HG03108 (cell line): ENCODE measurements at regions not wholly inside any gene's neighbourhood (a gene's known extent, or its start where the extent isn't known, plus 50 kb on each side); places are given as distances from the start of the nearest gene placed in this dataset.

Experiments used
- ATAC-seq: cut with Tn5 transposase; IDR thresholded peaks from one replicate; pipeline ENCODE4 v1.9.1; 2021; ENCODE audit warnings: moderate library complexity; ENCODE audit not compliant: unreplicated experiment

- no peak for ATAC-seq
Measured at GRCh38 chr3:66165660-66166059, 55.1 kb upstream of the SLC25A26 start.

GRCh38 chr3:66164155-66164554 lies 56.6 kb upstream of the SLC25A26 start:
- no peak for ATAC-seq

- ATAC-seq = no peak
Measured at GRCh38 chr3:66163222-66163621, 57.6 kb upstream of the SLC25A26 start.

- no peak for ATAC-seq
Measured at GRCh38 chr3:66162766-66163165, 58.0 kb upstream of the SLC25A26 start.

- no peak for ATAC-seq
Measured at GRCh38 chr3:66158933-66159683, 61.7 kb upstream of the SLC25A26 start.

GRCh38 chr3:66154444-66154861 lies 66.3 kb upstream of the SLC25A26 start:
- ATAC-seq = no peak

GRCh38 chr3:66153481-66154443 lies 67.0 kb upstream of the SLC25A26 start:
- ATAC-seq = no peak

- no peak for ATAC-seq
Measured at GRCh38 chr3:66152336-66152735, 68.5 kb upstream of the SLC25A26 start.

- ATAC-seq = no peak
Measured at GRCh38 chr3:66150977-66151376, 69.8 kb upstream of the SLC25A26 start.

- no peak for ATAC-seq
Measured at GRCh38 chr3:66149269-66149668, 71.5 kb upstream of the SLC25A26 start.

GRCh38 chr3:66145408-66145733 lies 75.4 kb upstream of the SLC25A26 start:
- ATAC-seq = no peak

- no peak for ATAC-seq
Measured at GRCh38 chr3:66144568-66145407, 76.0 kb upstream of the SLC25A26 start.

GRCh38 chr3:66142079-66142478 lies 78.7 kb upstream of the SLC25A26 start:
- ATAC-seq = no peak

GRCh38 chr3:66140743-66141372 lies 79.9 kb upstream of the SLC25A26 start:
- peak; percentile 47 for ATAC-seq

- no peak for ATAC-seq
Measured at GRCh38 chr3:66140106-66140505, 80.7 kb upstream of the SLC25A26 start.

- no peak for ATAC-seq
Measured at GRCh38 chr3:66139415-66139814, 81.4 kb upstream of the SLC25A26 start.

GRCh38 chr3:66138336-66139313 lies 82.2 kb upstream of the SLC25A26 start:
- ATAC-seq = no peak

- no peak for ATAC-seq
Measured at GRCh38 chr3:66136597-66136996, 84.2 kb upstream of the SLC25A26 start.

GRCh38 chr3:66133853-66134445 lies 86.9 kb upstream of the SLC25A26 start:
- no peak for ATAC-seq
